ENCODE measurements at regions not wholly inside any gene's neighbourhood (a gene's known extent, or its start where the extent isn't known, plus 50 kb on each side); places are given as distances from the start of the nearest gene placed in this dataset.

DNA sequence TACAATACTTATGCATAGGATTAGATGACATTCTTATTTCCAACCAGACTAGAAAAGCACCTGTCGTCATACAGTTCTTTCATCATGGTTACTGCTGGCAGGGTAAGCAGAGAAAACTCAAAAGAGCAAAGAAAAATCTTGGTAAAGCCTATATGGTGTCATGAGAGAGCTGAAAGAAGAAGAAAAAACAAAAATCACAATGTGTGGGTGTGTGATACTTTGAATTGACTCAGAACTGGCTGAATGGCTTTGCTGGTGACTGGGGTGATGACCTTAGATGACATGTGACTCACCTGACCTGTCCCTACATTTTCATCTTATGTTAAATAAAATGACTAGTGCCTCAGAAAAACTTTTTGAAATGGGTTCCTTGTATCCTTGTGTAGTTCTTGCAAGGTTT, 278.1 kb upstream of the LMO3 start:
- TF ChIP-seq, protein P1, sequence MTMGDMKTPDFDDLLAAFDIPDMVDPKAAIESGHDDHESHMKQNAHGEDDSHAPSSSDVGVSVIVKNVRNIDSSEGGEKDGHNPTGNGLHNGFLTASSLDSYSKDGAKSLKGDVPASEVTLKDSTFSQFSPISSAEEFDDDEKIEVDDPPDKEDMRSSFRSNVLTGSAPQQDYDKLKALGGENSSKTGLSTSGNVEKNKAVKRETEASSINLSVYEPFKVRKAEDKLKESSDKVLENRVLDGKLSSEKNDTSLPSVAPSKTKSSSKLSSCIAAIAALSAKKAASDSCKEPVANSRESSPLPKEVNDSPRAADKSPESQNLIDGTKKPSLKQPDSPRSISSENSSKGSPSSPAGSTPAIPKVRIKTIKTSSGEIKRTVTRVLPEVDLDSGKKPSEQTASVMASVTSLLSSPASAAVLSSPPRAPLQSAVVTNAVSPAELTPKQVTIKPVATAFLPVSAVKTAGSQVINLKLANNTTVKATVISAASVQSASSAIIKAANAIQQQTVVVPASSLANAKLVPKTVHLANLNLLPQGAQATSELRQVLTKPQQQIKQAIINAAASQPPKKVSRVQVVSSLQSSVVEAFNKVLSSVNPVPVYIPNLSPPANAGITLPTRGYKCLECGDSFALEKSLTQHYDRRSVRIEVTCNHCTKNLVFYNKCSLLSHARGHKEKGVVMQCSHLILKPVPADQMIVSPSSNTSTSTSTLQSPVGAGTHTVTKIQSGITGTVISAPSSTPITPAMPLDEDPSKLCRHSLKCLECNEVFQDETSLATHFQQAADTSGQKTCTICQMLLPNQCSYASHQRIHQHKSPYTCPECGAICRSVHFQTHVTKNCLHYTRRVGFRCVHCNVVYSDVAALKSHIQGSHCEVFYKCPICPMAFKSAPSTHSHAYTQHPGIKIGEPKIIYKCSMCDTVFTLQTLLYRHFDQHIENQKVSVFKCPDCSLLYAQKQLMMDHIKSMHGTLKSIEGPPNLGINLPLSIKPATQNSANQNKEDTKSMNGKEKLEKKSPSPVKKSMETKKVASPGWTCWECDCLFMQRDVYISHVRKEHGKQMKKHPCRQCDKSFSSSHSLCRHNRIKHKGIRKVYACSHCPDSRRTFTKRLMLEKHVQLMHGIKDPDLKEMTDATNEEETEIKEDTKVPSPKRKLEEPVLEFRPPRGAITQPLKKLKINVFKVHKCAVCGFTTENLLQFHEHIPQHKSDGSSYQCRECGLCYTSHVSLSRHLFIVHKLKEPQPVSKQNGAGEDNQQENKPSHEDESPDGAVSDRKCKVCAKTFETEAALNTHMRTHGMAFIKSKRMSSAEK (CRISPR knock-in tag; IDR thresholded peaks at IDR 0.05; ENCODE audit: borderline replicate concordance), result no peak
- no peak for TF ChIP-seq FOXJ3 (CRISPR knock-in tag; IDR thresholded peaks at IDR 0.05; ENCODE audit: borderline replicate concordance)
